Sciatic nerve (tissue), 2 donors: ENCODE measurements at regions not wholly inside any gene's neighbourhood (a gene's known extent, or its start where the extent isn't known, plus 50 kb on each side); places are given as distances from the start of the nearest gene placed in this dataset.

Experiments used
- ATAC-seq: fragments of 200-7000 bp; cut with Tn5 transposase; one replicate; pipeline ENCODE4 v1.9.1; 2020; ENCODE audit warnings: mild to moderate bottlenecking, moderate library complexity
- DNase-seq: peaks from one replicate; pipeline ENCODE4 v3.0.0-alpha.2; 2020; ENCODE audit warnings: low spot score
- intact Hi-C: fragments of 100-400 bp; cut with DNase I; formaldehyde crosslinking; loops from one replicate; pipeline ENCODE4 v1.14.2; 2022
- donor health status: DM: no; HTN: no; CAD: no.
- donor health status: DM: no; HTN: no; CAD: no.

- no peak for ATAC-seq
- no peak for DNase-seq
These were observed 322.5 kb downstream of the HAO1 start for GRCh38 chr20:7617797-7618196.

GRCh38 chr20:7622399-7622961 is 317.8 kb downstream of the HAO1 start:
- intact Hi-C loops: no loop called here
- DNase-seq (no peak), ATAC-seq (no peak)

More at GRCh38 chr20:7617797-7618196, 322.5 kb downstream of the HAO1 start:
- intact Hi-C loops: no loop called here

- no peak for ATAC-seq
- DNase-seq: no peak
- intact Hi-C loops: no loop called here
These were observed 315.4 kb downstream of the HAO1 start for GRCh38 chr20:7624886-7625285.

GRCh38 chr20:7627734-7628663 is 312.3 kb downstream of the HAO1 start:
- intact Hi-C loops: no loop called here
- DNase-seq (no peak), ATAC-seq (no peak)

- intact Hi-C loops: no loop called here
- DNase-seq (no peak), ATAC-seq (no peak)
These were observed 310.4 kb downstream of the HAO1 start for GRCh38 chr20:7629880-7630279.

- ATAC-seq: no peak
- intact Hi-C loops: no loop called here
These were observed 303.1 kb downstream of the HAO1 start for GRCh38 chr20:7637184-7637583.

GRCh38 chr20:7650086-7650879 is 290.0 kb downstream of the HAO1 start:
- intact Hi-C loops: no loop called here
- ATAC-seq: peak; percentile 90

More at GRCh38 chr20:7637184-7637583, 303.1 kb downstream of the HAO1 start:
- DNase-seq: no peak

GRCh38 chr20:7654231-7654630 is 286.0 kb downstream of the HAO1 start:
- no peak for DNase-seq
- intact Hi-C loops: no loop called here
- no peak for ATAC-seq

More at GRCh38 chr20:7650086-7650879, 290.0 kb downstream of the HAO1 start:
- no peak for DNase-seq

GRCh38 chr20:7656687-7657467 is 283.4 kb downstream of the HAO1 start:
- ATAC-seq (no peak), DNase-seq (no peak)
- intact Hi-C loops: no loop called here

GRCh38 chr20:7657569-7657968 is 282.7 kb downstream of the HAO1 start:
- ATAC-seq (no peak), DNase-seq (no peak)
- intact Hi-C loops: no loop called here

GRCh38 chr20:7660165-7660564 is 280.1 kb downstream of the HAO1 start:
- DNase-seq: no peak
- ATAC-seq: no peak
- intact Hi-C loops: no loop called here

GRCh38 chr20:7665376-7665775 is 274.9 kb downstream of the HAO1 start:
- intact Hi-C loops: no loop called here
- DNase-seq (no peak), ATAC-seq (no peak)

GRCh38 chr20:7667194-7667593 is 273.1 kb downstream of the HAO1 start:
- no peak for DNase-seq
- intact Hi-C loops: no loop called here
- ATAC-seq: no peak

- ATAC-seq (no peak), DNase-seq (no peak)
- intact Hi-C loops: no loop called here
These were observed 267.7 kb downstream of the HAO1 start for GRCh38 chr20:7672571-7672970.

GRCh38 chr20:7673841-7674240 is 266.4 kb downstream of the HAO1 start:
- DNase-seq (no peak), ATAC-seq (no peak)
- intact Hi-C loops: no loop called here

- intact Hi-C loops: no loop called here
- no peak for DNase-seq
- ATAC-seq: no peak
These were observed 257.3 kb downstream of the HAO1 start for GRCh38 chr20:7682916-7683315.

GRCh38 chr20:7687065-7687464 is 253.2 kb downstream of the HAO1 start:
- DNase-seq: no peak
- intact Hi-C loops: no loop called here
- ATAC-seq: no peak

- no peak for DNase-seq
- ATAC-seq: no peak
- intact Hi-C loops: no loop called here
These were observed 251.1 kb downstream of the HAO1 start for GRCh38 chr20:7689151-7689550.

GRCh38 chr20:7691647-7692269 is 248.5 kb downstream of the HAO1 start:
- DNase-seq: no peak
- intact Hi-C loops: no loop called here

More at GRCh38 chr20:7691647-7692269, 248.5 kb downstream of the HAO1 start:
- ATAC-seq: no peak
